ENCODE measurements at regions not wholly inside any gene's neighbourhood (a gene's known extent, or its start where the extent isn't known, plus 50 kb on each side); places are given as distances from the start of the nearest gene placed in this dataset.

DNA sequence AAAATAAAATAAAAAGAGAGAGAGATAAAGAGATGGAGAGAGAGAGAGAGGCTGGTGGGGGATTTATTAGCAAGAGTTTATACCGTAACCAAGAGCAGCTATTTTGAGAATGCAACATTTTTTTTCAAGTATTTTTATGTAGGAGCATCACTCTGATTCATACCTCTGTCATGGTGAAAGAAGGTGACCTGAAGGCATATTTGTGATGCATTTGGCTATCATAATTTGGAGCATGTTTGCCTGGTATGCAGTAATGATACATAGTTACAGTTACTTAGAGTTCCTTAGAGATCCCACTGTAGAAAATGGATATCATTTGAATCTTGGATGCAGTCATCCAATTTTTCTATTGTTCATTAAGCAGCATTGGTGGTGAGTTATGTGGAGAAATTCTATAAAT lies 1472.4 kb downstream of the SI start:
- TF ChIP-seq, protein P1, sequence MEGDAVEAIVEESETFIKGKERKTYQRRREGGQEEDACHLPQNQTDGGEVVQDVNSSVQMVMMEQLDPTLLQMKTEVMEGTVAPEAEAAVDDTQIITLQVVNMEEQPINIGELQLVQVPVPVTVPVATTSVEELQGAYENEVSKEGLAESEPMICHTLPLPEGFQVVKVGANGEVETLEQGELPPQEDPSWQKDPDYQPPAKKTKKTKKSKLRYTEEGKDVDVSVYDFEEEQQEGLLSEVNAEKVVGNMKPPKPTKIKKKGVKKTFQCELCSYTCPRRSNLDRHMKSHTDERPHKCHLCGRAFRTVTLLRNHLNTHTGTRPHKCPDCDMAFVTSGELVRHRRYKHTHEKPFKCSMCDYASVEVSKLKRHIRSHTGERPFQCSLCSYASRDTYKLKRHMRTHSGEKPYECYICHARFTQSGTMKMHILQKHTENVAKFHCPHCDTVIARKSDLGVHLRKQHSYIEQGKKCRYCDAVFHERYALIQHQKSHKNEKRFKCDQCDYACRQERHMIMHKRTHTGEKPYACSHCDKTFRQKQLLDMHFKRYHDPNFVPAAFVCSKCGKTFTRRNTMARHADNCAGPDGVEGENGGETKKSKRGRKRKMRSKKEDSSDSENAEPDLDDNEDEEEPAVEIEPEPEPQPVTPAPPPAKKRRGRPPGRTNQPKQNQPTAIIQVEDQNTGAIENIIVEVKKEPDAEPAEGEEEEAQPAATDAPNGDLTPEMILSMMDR (IDR thresholded peaks at IDR 0.05; ENCODE audit: low read depth, low read length, poor library complexity, severe bottlenecking), result no peak
- no peak for TF ChIP-seq EZH2phosphoT487 (IDR thresholded peaks at IDR 0.05; ENCODE audit: borderline replicate concordance, low read length)

Measured in DOHH2 (cell line).